Liver (tissue), 3 donors: ENCODE measurements at regions not wholly inside any gene's neighbourhood (a gene's known extent, or its start where the extent isn't known, plus 50 kb on each side); places are given as distances from the start of the nearest gene placed in this dataset.

Experiments
- TAF1 ChIP-seq: conservative IDR thresholded peaks from 2 replicates; pipeline ENCODE4 v1.6.1; 2016; ENCODE audit warnings: antibody characterized with exemption, mild to moderate bottlenecking
- TF ChIP-seq, protein P1 (sequence below): fragments of 150-350 bp; IDR thresholded peaks from 2 replicates; pipeline ENCODE4 v1.5.1; 2017; ENCODE audit warnings: improper control_type of control experiment, low read depth, low read length; ENCODE audit not compliant: missing input control
- TF ChIP-seq, protein P2 (sequence below): IDR thresholded peaks from 2 replicates; pipeline ENCODE4 v1.6.1; 2016; ENCODE audit warnings: antibody characterized with exemption, mild to moderate bottlenecking
- TF ChIP-seq, protein P3 (sequence below): IDR thresholded peaks from 2 replicates; pipeline ENCODE4 v1.6.1; 2016; ENCODE audit warnings: antibody characterized with exemption
- donor health status: healthy.
- donor health status: healthy.

DNA sequence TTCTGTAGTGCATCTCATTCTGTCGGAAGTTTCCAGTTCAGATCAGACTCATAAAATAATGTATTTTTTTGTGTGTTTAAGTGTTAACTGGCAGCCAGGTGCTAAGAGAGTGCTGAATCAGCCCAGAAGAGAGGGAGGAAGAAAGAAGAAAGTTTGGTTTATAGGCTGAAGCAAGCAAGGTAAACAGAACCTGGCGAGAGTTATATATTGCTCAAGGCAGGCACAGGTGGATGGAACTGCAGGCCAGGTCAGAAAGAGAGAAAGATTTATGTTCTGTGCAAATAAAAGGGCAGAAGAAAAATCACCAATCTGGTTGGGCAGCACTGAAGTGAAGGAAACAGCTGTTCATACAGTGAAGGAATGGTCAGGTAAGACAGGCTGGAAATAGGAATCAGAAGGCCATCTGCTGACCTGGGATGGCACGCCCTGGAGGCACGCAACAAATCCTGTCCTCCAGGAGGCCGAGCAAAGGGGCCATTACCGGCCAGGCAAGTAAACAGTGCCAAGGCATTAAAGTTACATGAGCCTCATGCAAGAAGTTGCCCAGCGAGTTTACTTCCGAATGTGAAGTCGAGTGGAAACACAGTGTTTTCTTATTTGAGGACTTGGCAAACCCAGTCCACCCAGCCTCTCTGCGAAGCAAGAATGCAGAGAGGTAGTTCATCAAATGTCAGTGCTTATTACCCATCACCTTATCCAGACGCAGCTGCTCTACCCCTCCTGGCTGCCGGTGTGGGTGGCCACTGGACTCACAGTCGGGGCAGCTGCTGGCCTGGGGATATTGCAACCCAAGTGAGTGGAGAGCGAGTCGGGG lies 309.8 kb downstream of the VPS13C start:
- TF ChIP-seq, protein P1, sequence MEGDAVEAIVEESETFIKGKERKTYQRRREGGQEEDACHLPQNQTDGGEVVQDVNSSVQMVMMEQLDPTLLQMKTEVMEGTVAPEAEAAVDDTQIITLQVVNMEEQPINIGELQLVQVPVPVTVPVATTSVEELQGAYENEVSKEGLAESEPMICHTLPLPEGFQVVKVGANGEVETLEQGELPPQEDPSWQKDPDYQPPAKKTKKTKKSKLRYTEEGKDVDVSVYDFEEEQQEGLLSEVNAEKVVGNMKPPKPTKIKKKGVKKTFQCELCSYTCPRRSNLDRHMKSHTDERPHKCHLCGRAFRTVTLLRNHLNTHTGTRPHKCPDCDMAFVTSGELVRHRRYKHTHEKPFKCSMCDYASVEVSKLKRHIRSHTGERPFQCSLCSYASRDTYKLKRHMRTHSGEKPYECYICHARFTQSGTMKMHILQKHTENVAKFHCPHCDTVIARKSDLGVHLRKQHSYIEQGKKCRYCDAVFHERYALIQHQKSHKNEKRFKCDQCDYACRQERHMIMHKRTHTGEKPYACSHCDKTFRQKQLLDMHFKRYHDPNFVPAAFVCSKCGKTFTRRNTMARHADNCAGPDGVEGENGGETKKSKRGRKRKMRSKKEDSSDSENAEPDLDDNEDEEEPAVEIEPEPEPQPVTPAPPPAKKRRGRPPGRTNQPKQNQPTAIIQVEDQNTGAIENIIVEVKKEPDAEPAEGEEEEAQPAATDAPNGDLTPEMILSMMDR = no peak
- TF ChIP-seq, protein P2, sequence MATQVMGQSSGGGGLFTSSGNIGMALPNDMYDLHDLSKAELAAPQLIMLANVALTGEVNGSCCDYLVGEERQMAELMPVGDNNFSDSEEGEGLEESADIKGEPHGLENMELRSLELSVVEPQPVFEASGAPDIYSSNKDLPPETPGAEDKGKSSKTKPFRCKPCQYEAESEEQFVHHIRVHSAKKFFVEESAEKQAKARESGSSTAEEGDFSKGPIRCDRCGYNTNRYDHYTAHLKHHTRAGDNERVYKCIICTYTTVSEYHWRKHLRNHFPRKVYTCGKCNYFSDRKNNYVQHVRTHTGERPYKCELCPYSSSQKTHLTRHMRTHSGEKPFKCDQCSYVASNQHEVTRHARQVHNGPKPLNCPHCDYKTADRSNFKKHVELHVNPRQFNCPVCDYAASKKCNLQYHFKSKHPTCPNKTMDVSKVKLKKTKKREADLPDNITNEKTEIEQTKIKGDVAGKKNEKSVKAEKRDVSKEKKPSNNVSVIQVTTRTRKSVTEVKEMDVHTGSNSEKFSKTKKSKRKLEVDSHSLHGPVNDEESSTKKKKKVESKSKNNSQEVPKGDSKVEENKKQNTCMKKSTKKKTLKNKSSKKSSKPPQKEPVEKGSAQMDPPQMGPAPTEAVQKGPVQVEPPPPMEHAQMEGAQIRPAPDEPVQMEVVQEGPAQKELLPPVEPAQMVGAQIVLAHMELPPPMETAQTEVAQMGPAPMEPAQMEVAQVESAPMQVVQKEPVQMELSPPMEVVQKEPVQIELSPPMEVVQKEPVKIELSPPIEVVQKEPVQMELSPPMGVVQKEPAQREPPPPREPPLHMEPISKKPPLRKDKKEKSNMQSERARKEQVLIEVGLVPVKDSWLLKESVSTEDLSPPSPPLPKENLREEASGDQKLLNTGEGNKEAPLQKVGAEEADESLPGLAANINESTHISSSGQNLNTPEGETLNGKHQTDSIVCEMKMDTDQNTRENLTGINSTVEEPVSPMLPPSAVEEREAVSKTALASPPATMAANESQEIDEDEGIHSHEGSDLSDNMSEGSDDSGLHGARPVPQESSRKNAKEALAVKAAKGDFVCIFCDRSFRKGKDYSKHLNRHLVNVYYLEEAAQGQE = no peak
- TF ChIP-seq, protein P3, sequence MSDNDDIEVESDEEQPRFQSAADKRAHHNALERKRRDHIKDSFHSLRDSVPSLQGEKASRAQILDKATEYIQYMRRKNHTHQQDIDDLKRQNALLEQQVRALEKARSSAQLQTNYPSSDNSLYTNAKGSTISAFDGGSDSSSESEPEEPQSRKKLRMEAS = no peak
- TF ChIP-seq TAF1 = no peak
